Smooth muscle cell (in vitro differentiated cells): ENCODE measurements at regions not wholly inside any gene's neighbourhood (a gene's known extent, or its start where the extent isn't known, plus 50 kb on each side); places are given as distances from the start of the nearest gene placed in this dataset.

Source experiments
- DNase-seq: peaks from one replicate; lab custom pipeline; 2025; ENCODE audit not compliant: unreplicated experiment; lab: John Stamatoyannopoulos, UW
- H2AFZ ChIP-seq: fragments of 200-600 bp; sonication (generic); 2 replicates; pipeline ENCODE4 v1.6.0; 2016; ENCODE audit warnings: antibody characterized with exemption, low read depth, mild to moderate bottlenecking
- H3F3A ChIP-seq: fragments of 200-600 bp; sonication (generic); 2 replicates; pipeline ENCODE4 v1.6.0; 2017; ENCODE audit warnings: antibody characterized with exemption, low read depth
- H3K27ac ChIP-seq: fragments of 200-600 bp; sonication (generic); 2 replicates; pipeline ENCODE4 v1.5.1; 2016; ENCODE audit warnings: low read depth, mild to moderate bottlenecking
- H3K27me3 ChIP-seq: fragments of 200-600 bp; sonication (generic); 2 replicates; pipeline ENCODE4 v1.6.1; 2016; ENCODE audit warnings: low read depth, mild to moderate bottlenecking
- H3K36me3 ChIP-seq: fragments of 200-600 bp; sonication (generic); 2 replicates; pipeline ENCODE4 v1.5.1; 2016; ENCODE audit warnings: low read depth
- H3K4me1 ChIP-seq: fragments of 200-600 bp; sonication (generic); 2 replicates; pipeline ENCODE4 v1.5.1; 2016; ENCODE audit warnings: low read depth
- H3K4me2 ChIP-seq: fragments of 200-600 bp; sonication (generic); 2 replicates; pipeline ENCODE4 v1.6.0; 2016; ENCODE audit warnings: mild to moderate bottlenecking
- H3K4me3 ChIP-seq: fragments of 200-600 bp; sonication (generic); 2 replicates; pipeline ENCODE4 v1.5.1; 2016; ENCODE audit warnings: mild to moderate bottlenecking
- H3K79me2 ChIP-seq: fragments of 200-600 bp; sonication (generic); 2 replicates; pipeline ENCODE4 v1.6.0; 2016; ENCODE audit warnings: low read depth, mild to moderate bottlenecking
- H3K9ac ChIP-seq: fragments of 200-600 bp; sonication (generic); 2 replicates; pipeline ENCODE4 v1.6.0; 2016; ENCODE audit warnings: low read depth
- H3K9me3 ChIP-seq: fragments of 200-600 bp; sonication (generic); replicated peaks from 2 replicates; pipeline ENCODE4 v1.5.1; 2016; ENCODE audit warnings: low read depth
- H4K20me1 ChIP-seq: fragments of 200-600 bp; sonication (generic); 2 replicates; pipeline ENCODE4 v1.6.0; 2016; ENCODE audit warnings: low read depth
- CTCF ChIP-seq: fragments of 200-600 bp; sonication (generic); IDR thresholded peaks from 2 replicates; pipeline ENCODE4 v1.5.1; 2017; ENCODE audit warnings: borderline replicate concordance, mild to moderate bottlenecking, antibody characterized with exemption; ENCODE audit not compliant: insufficient read depth, poor library complexity, severe bottlenecking
- WGBS: methylation state at CpG from one replicate; pipeline ENCODE4 v1.1.7; 2016; ENCODE audit warnings: low lambda C conversion rate; 5-methylcytosine and 5-hydroxymethylcytosine counted together

GRCh38 chr3:147653367-147653923, 244.3 kb downstream of the ZIC1 start:
- Histone ChIP-seq H2AFZ (no peak overlapping the region), H3K4me1 (peaks cover 9% of the 10 kb centered on the region), H3K27ac (no peak overlapping the region), H3K9ac (no peak overlapping the region), H3F3A (no peaks in the 10 kb centered on the region), H3K79me2 (no peaks in the 10 kb centered on the region), H3K4me3 (no peak overlapping the region), H3K27me3 (no peaks in the 10 kb centered on the region), H3K36me3 (no peaks in the 10 kb centered on the region), H3K4me2 (no peak overlapping the region), H4K20me1 (no peaks in the 10 kb centered on the region), H3K9me3 (no peaks in the 10 kb centered on the region)
- 93% methylated on average over 1 of the region's 1 CpG for WGBS
- no peak for DNase-seq
- TF ChIP-seq CTCF: no peak

GRCh38 chr3:147654827-147655226, 245.7 kb downstream of the ZIC1 start:
- 68% methylated on average over 3 of the region's 3 CpGs for WGBS
- no peak for DNase-seq
- Histone ChIP-seq H3K27me3 (no peaks in the 10 kb centered on the region), H3K4me2 (peak overlapping the region; percentile 35), H3K4me3 (no peak overlapping the region), H2AFZ (no peak overlapping the region), H3K9me3 (no peaks in the 10 kb centered on the region), H3K79me2 (no peaks in the 10 kb centered on the region), H4K20me1 (no peaks in the 10 kb centered on the region), H3K9ac (no peak overlapping the region), H3K36me3 (no peaks in the 10 kb centered on the region), H3K27ac (peak overlapping the region; percentile 61), H3K4me1 (peaks cover 9% of the 10 kb centered on the region), H3F3A (no peaks in the 10 kb centered on the region)
- no peak for TF ChIP-seq CTCF

GRCh38 chr3:147655236-147655635, 246.1 kb downstream of the ZIC1 start:
- Histone ChIP-seq H3K4me3 (no peak overlapping the region), H3K9ac (no peak overlapping the region), H3K9me3 (no peaks in the 10 kb centered on the region), H3K4me1 (peaks cover 9% of the 10 kb centered on the region), H3K27me3 (no peaks in the 10 kb centered on the region), H3F3A (no peaks in the 10 kb centered on the region), H3K79me2 (no peaks in the 10 kb centered on the region), H3K36me3 (no peaks in the 10 kb centered on the region), H4K20me1 (no peaks in the 10 kb centered on the region), H2AFZ (no peak overlapping the region), H3K27ac (peak overlapping the region; percentile 61), H3K4me2 (peak overlapping the region; percentile 35)
- no peak for TF ChIP-seq CTCF
- WGBS: 80% methylated on average over 2 of the region's 2 CpGs
- no peak for DNase-seq

GRCh38 chr3:147656023-147656422, 246.9 kb downstream of the ZIC1 start:
- Histone ChIP-seq H2AFZ (no peak overlapping the region), H3K9ac (no peak overlapping the region), H3K4me1 (peaks cover 9% of the 10 kb centered on the region), H3F3A (no peaks in the 10 kb centered on the region), H3K9me3 (no peaks in the 10 kb centered on the region), H3K4me2 (peak overlapping the region; percentile 35), H4K20me1 (no peaks in the 10 kb centered on the region), H3K27me3 (no peaks in the 10 kb centered on the region), H3K36me3 (no peaks in the 10 kb centered on the region), H3K79me2 (no peaks in the 10 kb centered on the region), H3K4me3 (no peak overlapping the region), H3K27ac (peak overlapping the region; percentile 61)
- no peak for DNase-seq
- no peak for TF ChIP-seq CTCF
- WGBS: 65% methylated on average over 2 of the region's 2 CpGs
